IMR-90 (cell line): ENCODE measurements at regions not wholly inside any gene's neighbourhood (a gene's known extent, or its start where the extent isn't known, plus 50 kb on each side); places are given as distances from the start of the nearest gene placed in this dataset.

Experiments used
- ATAC-seq: fragments of 200-7000 bp; cut with Tn5 transposase; 2 replicates; pipeline ENCODE4 v1.9.1; 2020; ENCODE audit warnings: low read depth, mild to moderate bottlenecking, moderate library complexity
- BruUV-seq: library from RNA; stranded (reverse); fragments of 400-500 nt; replicated peaks from 2 replicates; lab custom pipeline; 2021; lab: Mats Ljungman, UMichigan
- CTCF ChIA-PET: fragments of 300-600 bp; formaldehyde crosslinking; extraction: SDS; loops from one replicate; lab custom pipeline; 2021; ENCODE audit warnings: antibody characterized with exemption; lab: Yijun Ruan, JAX
- POLR2A ChIA-PET: fragments of 300-600 bp; sonication (Branson Sonifier 250); formaldehyde crosslinking; loops from one replicate; lab custom pipeline; 2022; ENCODE audit warnings: antibody characterized with exemption; ENCODE audit not compliant: unreplicated experiment; lab: Charles Lee
- DNase-seq: peaks from one replicate; pipeline ENCODE4 v3.0.0; 2013
- H2AFZ ChIP-seq: replicated peaks from 2 replicates; pipeline ENCODE3; 2013; ENCODE audit warnings: low read length, mild to moderate bottlenecking; ENCODE audit not compliant: poor library complexity
- H2AK5ac ChIP-seq: 2 replicates; pipeline ENCODE4 v1.6.1; 2013; ENCODE audit warnings: low read depth, low read length, inconsistent platforms
- H2AK9ac ChIP-seq: replicated peaks from 2 replicates; pipeline ENCODE3; 2013; ENCODE audit warnings: mild to moderate bottlenecking, low read depth, low read length, moderate library complexity; ENCODE audit not compliant: poor library complexity
- H2BK120ac ChIP-seq: 2 replicates; pipeline ENCODE4 v1.6.1; 2013; ENCODE audit warnings: low read depth, low read length, inconsistent platforms
- H2BK15ac ChIP-seq: 3 replicates; pipeline ENCODE4 v1.6.1; 2013; ENCODE audit warnings: low read depth, low read length, inconsistent platforms
- H2BK20ac ChIP-seq: 2 replicates; pipeline ENCODE4 v1.6.1; 2013; ENCODE audit warnings: low read depth, mild to moderate bottlenecking, inconsistent platforms, low read length, moderate library complexity
- H2BK5ac ChIP-seq: 2 replicates; pipeline ENCODE4 v1.6.1; 2013; ENCODE audit warnings: mild to moderate bottlenecking, low read depth, low read length, inconsistent platforms; ENCODE audit not compliant: poor library complexity, severe bottlenecking
- H3K14ac ChIP-seq: replicated peaks from 2 replicates; pipeline ENCODE4 v1.6.1; 2013; ENCODE audit warnings: low read depth, low read length, inconsistent platforms
- H3K18ac ChIP-seq: 2 replicates; pipeline ENCODE4 v1.6.1; 2013; ENCODE audit warnings: low read depth, low read length, control low read depth
- H3K23ac ChIP-seq: 2 replicates; pipeline ENCODE4 v1.6.1; 2013; ENCODE audit warnings: low read depth, low read length, inconsistent platforms
- H3K27ac ChIP-seq: 2 replicates; pipeline ENCODE4 v1.5.1; 2013; ENCODE audit warnings: mild to moderate bottlenecking, control low read depth, low read length; ENCODE audit not compliant: insufficient read depth
- H3K27me3 ChIP-seq: 2 replicates; pipeline ENCODE4 v1.6.1; 2013; ENCODE audit warnings: low read length; ENCODE audit not compliant: control insufficient read depth, insufficient read depth
- H3K36me3 ChIP-seq: 2 replicates; pipeline ENCODE4 v1.6.1; 2013; ENCODE audit warnings: low read length, mixed read lengths; ENCODE audit not compliant: control insufficient read depth, insufficient read depth
- H3K4ac ChIP-seq: 2 replicates; pipeline ENCODE4 v1.6.1; 2013; ENCODE audit warnings: low read depth, low read length, inconsistent platforms
- H3K4me1 ChIP-seq: 2 replicates; pipeline ENCODE4 v1.6.1; 2013; ENCODE audit warnings: low read length, mixed read lengths; ENCODE audit not compliant: control insufficient read depth, insufficient read depth
- H3K4me2 ChIP-seq: 2 replicates; pipeline ENCODE4 v1.6.1; 2013; ENCODE audit warnings: low read depth, mild to moderate bottlenecking, control low read depth, low read length, moderate library complexity
- H3K4me3 ChIP-seq: 2 replicates; pipeline ENCODE4 v1.5.1; 2013; ENCODE audit warnings: low read depth, mild to moderate bottlenecking, control low read depth, low read length, moderate library complexity; ENCODE audit not compliant: insufficient read depth
- H3K56ac ChIP-seq: 2 replicates; pipeline ENCODE4 v1.6.1; 2013; ENCODE audit warnings: low read length, inconsistent platforms; ENCODE audit not compliant: insufficient read depth; ENCODE audit errors: extremely low read depth
- H3K79me1 ChIP-seq, 2 experiments: 2 replicates each; pipeline ENCODE4 v1.6.1; 2013; ENCODE audit warnings: low read length in 2 of 2, inconsistent platforms in 1 of 2, low read depth in 1 of 2
- H3K9ac ChIP-seq: 2 replicates; pipeline ENCODE4 v1.6.1; 2013; ENCODE audit warnings: low read depth, low read length, control low read depth
- H3K9me1 ChIP-seq: 2 replicates; pipeline ENCODE4 v1.6.1; 2013; ENCODE audit warnings: low read length, inconsistent platforms; ENCODE audit not compliant: insufficient read depth
- H3K9me3 ChIP-seq: 2 replicates; pipeline ENCODE4 v1.6.1; 2013; ENCODE audit warnings: low read length; ENCODE audit not compliant: control insufficient read depth, insufficient read depth
- H4K20me1 ChIP-seq: 2 replicates; pipeline ENCODE4 v1.6.1; 2013; ENCODE audit warnings: low read length, inconsistent platforms; ENCODE audit not compliant: insufficient read depth
- H4K5ac ChIP-seq: 2 replicates; pipeline ENCODE4 v1.6.1; 2013; ENCODE audit warnings: mild to moderate bottlenecking, low read depth, low read length, control low read depth
- H4K8ac ChIP-seq, 2 experiments: 2 replicates each; pipeline ENCODE4 v1.6.1; 2013; ENCODE audit warnings: low read depth in 2 of 2, low read length in 2 of 2, control low read depth in 1 of 2, inconsistent platforms in 1 of 2
- H4K91ac ChIP-seq: 2 replicates; pipeline ENCODE4 v1.6.1; 2013; ENCODE audit warnings: low read depth, low read length, inconsistent platforms; ENCODE audit not compliant: insufficient read depth
- CEBPB ChIP-seq: IDR thresholded peaks from 2 replicates; pipeline ENCODE4 v1.6.1; 2012; ENCODE audit warnings: low read depth, low read length, improper control_type of control experiment
- FOS ChIP-seq: fragments of 150-350 bp; IDR thresholded peaks from 2 replicates; pipeline ENCODE4 v1.6.1; 2016; ENCODE audit warnings: low read depth, low read length
- MAFK ChIP-seq: IDR thresholded peaks from 2 replicates; pipeline ENCODE4 v1.6.1; 2012; ENCODE audit warnings: low read depth, low read length, improper control_type of control experiment
- WGBS, 2 experiments: methylation state at CpG; one replicate each; pipeline versions ENCODE4 v1.1.5 to v1.1.7; 2013; ENCODE audit warnings: missing lambda C conversion rate in 2 of 2; ENCODE audit not compliant: insufficient read length in 1 of 2; ENCODE audit errors: extremely low coverage in 2 of 2; 5-methylcytosine and 5-hydroxymethylcytosine counted together
- dilution Hi-C: fragments of 300-500 bp; cut with HindIII; formaldehyde crosslinking; loops from one replicate; pipeline ENCODE4 v1.14.3; 2018; ENCODE audit warnings: low sequenced_read_pairs; ENCODE audit not compliant: unreplicated experiment
- in situ Hi-C: fragments of 300-500 bp; cut with MboI; formaldehyde crosslinking; loops from 3 replicates; pipeline ENCODE4 v1.14.3; 2019; ENCODE audit warnings: low sequenced_read_pairs, inconsistent platforms, mixed read lengths
- intact Hi-C: fragments of 100-400 bp; cut with micrococcal nuclease; formaldehyde crosslinking; loops from 2 replicates; pipeline ENCODE4 v1.10.0; 2022
- TF ChIP-seq, protein P1 (sequence below): conservative IDR thresholded peaks from 2 replicates; pipeline ENCODE4 v1.5.1; 2012; ENCODE audit warnings: mild to moderate bottlenecking, low read depth, low read length, improper control_type of control experiment

DNA sequence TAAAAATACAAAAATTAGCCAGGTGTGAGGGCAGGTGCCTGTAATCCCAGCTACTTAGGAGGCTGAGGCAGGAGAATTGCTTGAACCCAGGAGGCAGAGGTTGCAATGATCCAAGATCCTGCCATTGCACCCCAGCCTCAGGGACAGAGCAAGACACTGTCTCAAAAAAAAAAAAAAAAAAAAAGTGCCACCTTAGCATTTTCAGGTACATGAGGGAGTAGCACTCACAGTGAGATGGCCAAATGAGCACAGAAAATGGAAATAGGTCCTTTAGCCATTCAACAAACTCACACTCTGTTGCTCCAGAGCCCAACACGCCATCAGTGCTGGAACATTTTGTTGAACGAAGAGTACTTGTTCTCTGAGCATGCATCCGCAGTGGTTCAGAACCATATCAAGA, 75.2 kb upstream of the MYL2 start:
- Histone ChIP-seq H2BK20ac (no peak overlapping the region), H2AFZ (no peak overlapping the region), H3K4ac (no peak overlapping the region), H2BK120ac (no peak overlapping the region), H4K91ac (no peak overlapping the region), H3K27me3 (no peaks in the 10 kb centered on the region), H3K79me1 (no peaks in the 10 kb centered on the region), H3K18ac (no peak overlapping the region), H3K9me3 (peaks cover 10% of the 10 kb centered on the region), H3K4me3 (no peak overlapping the region), H3K14ac (no peak overlapping the region), H2BK15ac (no peak overlapping the region), H3K27ac (no peak overlapping the region), H2BK5ac (no peak overlapping the region), H4K8ac (no peak overlapping the region), H3K4me2 (no peak overlapping the region), H3K9ac (no peak overlapping the region), H4K5ac (no peak overlapping the region), H3K56ac (no peak overlapping the region), H3K23ac (no peak overlapping the region), H3K36me3 (no peaks in the 10 kb centered on the region), H3K4me1 (no peaks in the 10 kb centered on the region), H4K20me1 (no peaks in the 10 kb centered on the region), H2AK5ac (no peak overlapping the region), H2AK9ac (no peak overlapping the region), H3K9me1 (no peaks in the 10 kb centered on the region)
- ATAC-seq (no peak), DNase-seq (no peak)
- no TSS peak for BruUV-seq
- ChIA-PET CTCF (interaction anchor here (0.7 kb wide), 1 partner anchor 14 kb away, joined by 7 read pairs; no protein-coding TSS in a partner anchor), POLR2A (no interaction called here)
- WGBS, 2 experiments, result no CpG with 5 or more reads among the region's 3 CpGs
- in situ Hi-C loops, result no loop called here
- dilution Hi-C loops, result no loop called here
- intact Hi-C loops, result no loop called here
- TF ChIP-seq, protein P1, sequence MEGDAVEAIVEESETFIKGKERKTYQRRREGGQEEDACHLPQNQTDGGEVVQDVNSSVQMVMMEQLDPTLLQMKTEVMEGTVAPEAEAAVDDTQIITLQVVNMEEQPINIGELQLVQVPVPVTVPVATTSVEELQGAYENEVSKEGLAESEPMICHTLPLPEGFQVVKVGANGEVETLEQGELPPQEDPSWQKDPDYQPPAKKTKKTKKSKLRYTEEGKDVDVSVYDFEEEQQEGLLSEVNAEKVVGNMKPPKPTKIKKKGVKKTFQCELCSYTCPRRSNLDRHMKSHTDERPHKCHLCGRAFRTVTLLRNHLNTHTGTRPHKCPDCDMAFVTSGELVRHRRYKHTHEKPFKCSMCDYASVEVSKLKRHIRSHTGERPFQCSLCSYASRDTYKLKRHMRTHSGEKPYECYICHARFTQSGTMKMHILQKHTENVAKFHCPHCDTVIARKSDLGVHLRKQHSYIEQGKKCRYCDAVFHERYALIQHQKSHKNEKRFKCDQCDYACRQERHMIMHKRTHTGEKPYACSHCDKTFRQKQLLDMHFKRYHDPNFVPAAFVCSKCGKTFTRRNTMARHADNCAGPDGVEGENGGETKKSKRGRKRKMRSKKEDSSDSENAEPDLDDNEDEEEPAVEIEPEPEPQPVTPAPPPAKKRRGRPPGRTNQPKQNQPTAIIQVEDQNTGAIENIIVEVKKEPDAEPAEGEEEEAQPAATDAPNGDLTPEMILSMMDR, result no peak
- TF ChIP-seq CEBPB, result no peak
- peak; percentile 36; the same call in 1 of the 2 replicates for TF ChIP-seq MAFK
- TF ChIP-seq FOS, result no peak
